SK-N-SH (cell line): ENCODE measurements at regions not wholly inside any gene's neighbourhood (a gene's known extent, or its start where the extent isn't known, plus 50 kb on each side); places are given as distances from the start of the nearest gene placed in this dataset.

ENCODE experiments used
- CTCF ChIA-PET: fragments of 300-600, 350-600 bp; formaldehyde crosslinking; extraction: SDS; loops from one replicate; lab custom pipeline; 2021; lab: Yijun Ruan, JAX
- POLR2A ChIA-PET: fragments of 350-600 bp; sonication (Branson Sonifier 250); formaldehyde crosslinking; extraction: SDS; loops from one replicate; lab custom pipeline; 2020; ENCODE audit warnings: antibody characterized with exemption, inconsistent platforms; lab: Yijun Ruan, JAX
- DNase-seq: peaks from one replicate; pipeline ENCODE4 v3.0.0; 2012
- H2AFZ ChIP-seq: fragments of 200-600 bp; sonication (generic); 2 replicates; pipeline ENCODE4 v1.8.1; 2016; ENCODE audit warnings: antibody characterized with exemption, mild to moderate bottlenecking, low read depth
- H3F3A ChIP-seq: fragments of 200-600 bp; sonication (generic); replicated peaks from 2 replicates; pipeline ENCODE3; 2016; ENCODE audit warnings: antibody characterized with exemption, mild to moderate bottlenecking; ENCODE audit not compliant: insufficient read depth
- H3K27ac ChIP-seq, 2 experiments: fragments of 200-500 bp in 1 of 2; fragments of 200-600 bp in 1 of 2; sonication (Bioruptor generic) in 1 of 2; sonication (generic), shearing (Covaris generic) in 1 of 2; 2 replicates each; pipeline versions ENCODE4 v1.5.1 to v1.6.1; 2014 to 2016; ENCODE audit warnings: low read depth in 2 of 2, inconsistent platforms in 1 of 2, low read length in 1 of 2, mild to moderate bottlenecking in 1 of 2, mixed read lengths in 1 of 2
- H3K27me3 ChIP-seq: fragments of 200-600 bp; sonication (generic), shearing (Covaris generic); 2 replicates; pipeline ENCODE4 v1.6.1; 2016; ENCODE audit warnings: mixed run types; ENCODE audit not compliant: insufficient read depth
- H3K36me3 ChIP-seq, 2 experiments: fragments of 200-500 bp in 1 of 2; fragments of 200-600 bp in 1 of 2; sonication (Bioruptor generic) in 1 of 2; sonication (generic) in 1 of 2; replicated peaks in 1 of 2; 2 replicates each; pipeline versions ENCODE3 to v1.5.1; 2014 to 2016; ENCODE audit warnings: low read length in 1 of 2, mild to moderate bottlenecking in 1 of 2; ENCODE audit not compliant: insufficient read depth in 2 of 2, control insufficient read depth in 1 of 2
- H3K4me1 ChIP-seq, 2 experiments: fragments of 200-500 bp in 1 of 2; fragments of 200-600 bp in 1 of 2; sonication (Bioruptor generic) in 1 of 2; sonication (generic), shearing (Covaris generic) in 1 of 2; 2 replicates each; pipeline versions ENCODE4 v1.5.1 to v1.6.1; 2014 to 2016; ENCODE audit warnings: low read depth in 1 of 2, low read length in 1 of 2, mixed run types in 1 of 2; ENCODE audit not compliant: insufficient read depth in 2 of 2, control insufficient read depth in 1 of 2
- H3K4me2 ChIP-seq: fragments of 200-600 bp; sonication (generic), shearing (Covaris generic); 2 replicates; pipeline ENCODE4 v1.6.1; 2017; ENCODE audit warnings: mixed run types
- H3K4me3 ChIP-seq, 2 experiments: fragments of 200-500 bp in 1 of 2; fragments of 200-600 bp in 1 of 2; sonication (Bioruptor generic) in 1 of 2; sonication (generic), shearing (Covaris generic) in 1 of 2; 2 replicates each; pipeline versions ENCODE4 v1.5.1 to v1.8.1; 2014 to 2016; ENCODE audit warnings: low read depth in 2 of 2, inconsistent platforms in 1 of 2, low read length in 1 of 2, mild to moderate bottlenecking in 1 of 2, mixed read lengths in 1 of 2, moderate library complexity in 1 of 2
- H3K79me2 ChIP-seq: fragments of 200-600 bp; sonication (generic); 2 replicates; pipeline ENCODE4 v1.8.1; 2017; ENCODE audit warnings: mild to moderate bottlenecking; ENCODE audit not compliant: insufficient read depth
- H3K9ac ChIP-seq: fragments of 200-600 bp; sonication (generic); 2 replicates; pipeline ENCODE4 v1.6.1; 2017; ENCODE audit warnings: mixed run types
- H3K9me2 ChIP-seq: fragments of 200-600 bp; sonication (generic); 2 replicates; pipeline ENCODE4 v1.6.1; 2017; ENCODE audit warnings: mixed run types
- H3K9me3 ChIP-seq: fragments of 200-600 bp; sonication (generic); 2 replicates; pipeline ENCODE4 v1.6.1; 2017; ENCODE audit warnings: mixed run types, mild to moderate bottlenecking, moderate library complexity
- H4K20me1 ChIP-seq: fragments of 200-600 bp; sonication (generic); 2 replicates; pipeline ENCODE4 v1.6.1; 2017; ENCODE audit warnings: mild to moderate bottlenecking, mixed run types; ENCODE audit not compliant: insufficient read depth
- ELF1 ChIP-seq: IDR thresholded peaks from 2 replicates; pipeline ENCODE4 v1.4.0; 2012
- EZH2phosphoT487 ChIP-seq: fragments of 200-600 bp; sonication (generic); IDR thresholded peaks from 2 replicates; pipeline ENCODE4 v1.6.1; 2017; ENCODE audit warnings: low read depth, mixed run types, mild to moderate bottlenecking, antibody characterized with exemption, moderate library complexity, borderline replicate concordance
- FOXM1 ChIP-seq: IDR thresholded peaks from 2 replicates; pipeline ENCODE4 v1.4.0; 2012; ENCODE audit warnings: low read depth, mild to moderate bottlenecking
- IRF3 ChIP-seq: fragments of 150-350 bp; IDR thresholded peaks from 2 replicates; pipeline ENCODE4 v1.6.1; 2016; ENCODE audit warnings: mild to moderate bottlenecking, low read depth, low read length
- JUND ChIP-seq: IDR thresholded peaks from 2 replicates; pipeline ENCODE4 v1.4.0; 2012
- MAX ChIP-seq: IDR thresholded peaks from 2 replicates; pipeline ENCODE4 v1.4.0; 2012; ENCODE audit warnings: low read depth
- NRF1 ChIP-seq: IDR thresholded peaks from 2 replicates; pipeline ENCODE4 v1.6.1; 2012; ENCODE audit warnings: low read depth, mild to moderate bottlenecking, low read length
- PBX3 ChIP-seq: IDR thresholded peaks from 2 replicates; pipeline ENCODE4; 2012
- RAD21 ChIP-seq: IDR thresholded peaks from 2 replicates; pipeline ENCODE4 v1.6.1; 2012; ENCODE audit warnings: mild to moderate bottlenecking, low read length
- RXRA ChIP-seq: IDR thresholded peaks from 2 replicates; pipeline ENCODE4 v1.4.0; 2012; ENCODE audit warnings: low read depth, mild to moderate bottlenecking, borderline replicate concordance
- ZBTB33 ChIP-seq: IDR thresholded peaks from 2 replicates; pipeline ENCODE4 v1.4.0; 2012; ENCODE audit warnings: low read depth, borderline replicate concordance
- WGBS: methylation state at CpG from one replicate; pipeline ENCODE4 v1.1.6; 2017; ENCODE audit warnings: low lambda C conversion rate; 5-methylcytosine and 5-hydroxymethylcytosine counted together

GRCh38 chr16:9261376-9261775 is 169.9 kb downstream of the HAPSTR1 start:
- Histone ChIP-seq H3K9ac (no peak overlapping the region), H3K27ac (no peak overlapping the region), H3K27me3 (no peaks in the 10 kb centered on the region), H3K4me3 (no peak overlapping the region), H3K79me2 (no peaks in the 10 kb centered on the region), H4K20me1 (no peaks in the 10 kb centered on the region), H2AFZ (no peak overlapping the region), H3K4me1 (peaks cover 0 to 13% of the 10 kb centered on the region in 2 experiments; a peak in 1 of 4 replicates), H3K9me3 (no peaks in the 10 kb centered on the region), H3K4me2 (no peak overlapping the region), H3F3A (no peaks in the 10 kb centered on the region), H3K36me3 (no peaks in the 10 kb centered on the region), H3K9me2 (no peaks in the 10 kb centered on the region)
- DNase-seq, result no peak
- ChIA-PET CTCF (interaction anchor here (1.2 kb wide), 1 partner anchor 9 kb away, joined by 3 read pairs; no protein-coding TSS in a partner anchor), POLR2A (no interaction called here)
- no peak for TF ChIP-seq MAX
- no peak for TF ChIP-seq RXRA
- TF ChIP-seq JUND, result no peak
- TF ChIP-seq RAD21, result no peak
- no peak for TF ChIP-seq ELF1
- no peak for TF ChIP-seq PBX3
- no peak for TF ChIP-seq FOXM1
- WGBS, result 32% methylated on average over 5 of the region's 5 CpGs

GRCh38 chr16:9262941-9263715 is 171.7 kb downstream of the HAPSTR1 start:
- CTCF ChIA-PET, result no interaction called here
- POLR2A ChIA-PET, result no interaction called here
- Histone ChIP-seq H2AFZ (no peak overlapping the region), H3K9me2 (no peaks in the 10 kb centered on the region), H3K27me3 (no peaks in the 10 kb centered on the region), H4K20me1 (no peaks in the 10 kb centered on the region), H3K9ac (no peak overlapping the region), H3K79me2 (no peaks in the 10 kb centered on the region), H3F3A (no peaks in the 10 kb centered on the region), H3K36me3 (no peaks in the 10 kb centered on the region), H3K9me3 (no peaks in the 10 kb centered on the region), H3K27ac (no peak overlapping the region), H3K4me2 (no peak overlapping the region), H3K4me1 (peaks cover 0 to 13% of the 10 kb centered on the region in 2 experiments; a peak in 1 of 4 replicates), H3K4me3 (no peak overlapping the region)
- DNase-seq, result no peak
- TF ChIP-seq IRF3 (no peak), ZBTB33 (no peak), PBX3 (no peak), EZH2phosphoT487 (no peak), FOXM1 (no peak), NRF1 (no peak)
- WGBS, result 57% methylated on average over 15 of the region's 15 CpGs
